ENCODE measurements at regions not wholly inside any gene's neighbourhood (a gene's known extent, or its start where the extent isn't known, plus 50 kb on each side); places are given as distances from the start of the nearest gene placed in this dataset.
A peak's percentile ranks its signal among the peaks of the same experiment; 100 is the strongest.
"Not testable (repeated sequence)": the region's sequence is repeated elsewhere in the genome, so short reads cannot be mapped to it uniquely, and the experiment has no call there.

- no peak for DNase-seq
Measured at GRCh38 chr5:23994581-23995370, 487.4 kb downstream of the PRDM9 start.

- DNase-seq: no peak
Measured at GRCh38 chr5:23996525-23996924, 489.1 kb downstream of the PRDM9 start.

GRCh38 chr5:24005384-24005783 lies 498.0 kb downstream of the PRDM9 start:
- DNase-seq: no peak

GRCh38 chr5:24017710-24018109 lies 510.3 kb downstream of the PRDM9 start:
- not testable (repeated sequence) for DNase-seq

GRCh38 chr5:24026288-24026687 lies 518.9 kb downstream of the PRDM9 start:
- DNase-seq: no peak

- DNase-seq: no peak
Measured at GRCh38 chr5:24042688-24043087, 535.3 kb downstream of the PRDM9 start.

GRCh38 chr5:24045046-24045445 lies 537.6 kb downstream of the PRDM9 start:
- DNase-seq: no peak

GRCh38 chr5:24053737-24054136 lies 546.3 kb downstream of the PRDM9 start:
- no peak for DNase-seq

GRCh38 chr5:24059006-24059405 lies 551.6 kb downstream of the PRDM9 start:
- DNase-seq: no peak

- DNase-seq: no peak
Measured at GRCh38 chr5:24059716-24060115, 552.3 kb downstream of the PRDM9 start.

GRCh38 chr5:24065779-24066178 lies 558.4 kb downstream of the PRDM9 start:
- DNase-seq: no peak

GRCh38 chr5:24067208-24067607 lies 559.8 kb downstream of the PRDM9 start:
- no peak for DNase-seq

- no peak for DNase-seq
Measured at GRCh38 chr5:24068524-24068923, 561.1 kb downstream of the PRDM9 start.

- no peak for DNase-seq
Measured at GRCh38 chr5:24073107-24073506, 565.7 kb downstream of the PRDM9 start.

GRCh38 chr5:24080046-24080445 lies 564.7 kb downstream of the CDH10 start:
- no peak for DNase-seq

GRCh38 chr5:24094081-24094679 lies 550.6 kb downstream of the CDH10 start:
- DNase-seq: no peak

- DNase-seq: no peak
Measured at GRCh38 chr5:24102010-24102409, 542.8 kb downstream of the CDH10 start.

- no peak for DNase-seq
Measured at GRCh38 chr5:24103451-24104023, 541.2 kb downstream of the CDH10 start.

GRCh38 chr5:24110004-24110615 lies 534.7 kb downstream of the CDH10 start:
- peak; percentile 61 for DNase-seq

- DNase-seq: no peak
Measured at GRCh38 chr5:24112420-24112819, 532.4 kb downstream of the CDH10 start.

- DNase-seq: no peak
Measured at GRCh38 chr5:24118351-24118750, 526.4 kb downstream of the CDH10 start.

GRCh38 chr5:24135536-24135935 lies 509.2 kb downstream of the CDH10 start:
- no peak for DNase-seq

GRCh38 chr5:24141046-24141445 lies 503.7 kb downstream of the CDH10 start:
- no peak for DNase-seq

GRCh38 chr5:24142341-24142740 lies 502.4 kb downstream of the CDH10 start:
- DNase-seq: no peak

Measured in NCI-H345 (cell line).